OCI-LY3 (cell line): ENCODE measurements at regions not wholly inside any gene's neighbourhood (a gene's known extent, or its start where the extent isn't known, plus 50 kb on each side); places are given as distances from the start of the nearest gene placed in this dataset.

ENCODE experiments used
- H2AFZ ChIP-seq: fragments of 200-600, 300-600 bp; shearing (Covaris generic); 2 replicates; pipeline ENCODE4 v1.6.0; 2014; ENCODE audit warnings: antibody characterized with exemption, low read depth, low read length
- H3K27ac ChIP-seq: fragments of 200-600, 300-600 bp; sonication (generic); 2 replicates; pipeline ENCODE4 v1.5.1; 2014; ENCODE audit warnings: mild to moderate bottlenecking, low read length, moderate library complexity, mixed read lengths
- H3K27me3 ChIP-seq: fragments of 200-600, 300-600 bp; sonication (generic); 2 replicates; pipeline ENCODE4 v1.6.1; 2014; ENCODE audit warnings: low read depth, low read length, mixed read lengths
- H3K36me3 ChIP-seq: fragments of 200-600, 300-600 bp; sonication (generic); replicated peaks from 2 replicates; pipeline ENCODE3; 2014; ENCODE audit warnings: low read depth, low read length, mixed read lengths
- H3K4me1 ChIP-seq: fragments of 300-600, 200-600 bp; sonication (generic); 2 replicates; pipeline ENCODE4 v1.6.1; 2014; ENCODE audit warnings: low read length, mixed read lengths
- H3K4me2 ChIP-seq: fragments of 200-600, 300-600 bp; sonication (generic); 2 replicates; pipeline ENCODE4 v1.6.1; 2014; ENCODE audit warnings: low read length, mixed read lengths
- H3K4me3 ChIP-seq: fragments of 300-600, 200-600 bp; sonication (generic); 2 replicates; pipeline ENCODE4 v1.5.1; 2014; ENCODE audit warnings: antibody characterized with exemption, mild to moderate bottlenecking, low read length, moderate library complexity
- H3K79me2 ChIP-seq: fragments of 300-600, 200-600 bp; shearing (Covaris generic); 2 replicates; pipeline ENCODE4 v1.6.1; 2014; ENCODE audit warnings: mild to moderate bottlenecking, low read length, mixed read lengths
- H3K9ac ChIP-seq: fragments of 300-600, 200-600 bp; shearing (Covaris generic); 2 replicates; pipeline ENCODE4 v1.6.0; 2014; ENCODE audit warnings: mild to moderate bottlenecking, low read length, moderate library complexity
- H3K9me3 ChIP-seq: fragments of 200-600, 300-600 bp; shearing (Covaris generic); 2 replicates; pipeline ENCODE4 v1.6.1; 2014; ENCODE audit warnings: low read length, mixed read lengths; ENCODE audit not compliant: insufficient read depth
- H4K20me1 ChIP-seq: fragments of 200-600, 300-600 bp; sonication (generic); 2 replicates; pipeline ENCODE4 v1.6.1; 2016; ENCODE audit warnings: low read length, mixed read lengths; ENCODE audit not compliant: insufficient read depth
- EZH2phosphoT487 ChIP-seq: fragments of 200-600 bp; shearing (Covaris generic); IDR thresholded peaks from 2 replicates; pipeline ENCODE4 v1.6.1; 2018; ENCODE audit warnings: antibody characterized with exemption, mixed run types, low read depth
- TF ChIP-seq, protein P1 (sequence below): fragments of 200-600, 300-600 bp; sonication (generic); IDR thresholded peaks from 2 replicates; pipeline ENCODE4 v1.5.1; 2014; ENCODE audit warnings: antibody characterized with exemption, low read length, low read depth

DNA sequence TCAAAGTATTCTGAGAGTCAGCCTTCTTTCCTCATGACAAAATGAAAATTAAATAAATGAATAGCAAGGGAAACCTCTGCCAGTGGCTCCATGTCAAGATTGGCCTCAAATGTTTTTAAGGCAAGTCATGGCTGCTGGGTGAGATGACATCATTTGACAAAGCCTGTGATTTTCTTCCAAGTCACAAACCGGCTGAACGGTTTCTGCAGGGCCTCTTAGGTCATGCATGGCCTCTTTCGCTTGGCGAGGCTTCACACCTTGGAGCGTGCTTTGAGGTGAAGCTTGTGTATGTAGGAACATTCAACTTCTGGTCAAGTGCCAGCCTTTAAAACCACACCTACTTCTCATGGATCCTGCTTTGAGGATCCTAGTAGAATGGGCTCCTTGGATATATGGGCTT is 161.0 kb upstream of the ZNF618 start:
- Histone ChIP-seq H3K36me3 (no peaks in the 10 kb centered on the region), H3K4me1 (peaks cover 12% of the 10 kb centered on the region), H3K27ac (no peak overlapping the region), H3K9me3 (no peaks in the 10 kb centered on the region), H3K27me3 (peaks cover 34% of the 10 kb centered on the region; the same call in 1 of the 2 replicates), H3K9ac (no peak overlapping the region), H3K4me3 (no peak overlapping the region), H2AFZ (no peak overlapping the region), H3K4me2 (no peak overlapping the region), H3K79me2 (no peaks in the 10 kb centered on the region), H4K20me1 (no peaks in the 10 kb centered on the region)
- TF ChIP-seq, protein P1, sequence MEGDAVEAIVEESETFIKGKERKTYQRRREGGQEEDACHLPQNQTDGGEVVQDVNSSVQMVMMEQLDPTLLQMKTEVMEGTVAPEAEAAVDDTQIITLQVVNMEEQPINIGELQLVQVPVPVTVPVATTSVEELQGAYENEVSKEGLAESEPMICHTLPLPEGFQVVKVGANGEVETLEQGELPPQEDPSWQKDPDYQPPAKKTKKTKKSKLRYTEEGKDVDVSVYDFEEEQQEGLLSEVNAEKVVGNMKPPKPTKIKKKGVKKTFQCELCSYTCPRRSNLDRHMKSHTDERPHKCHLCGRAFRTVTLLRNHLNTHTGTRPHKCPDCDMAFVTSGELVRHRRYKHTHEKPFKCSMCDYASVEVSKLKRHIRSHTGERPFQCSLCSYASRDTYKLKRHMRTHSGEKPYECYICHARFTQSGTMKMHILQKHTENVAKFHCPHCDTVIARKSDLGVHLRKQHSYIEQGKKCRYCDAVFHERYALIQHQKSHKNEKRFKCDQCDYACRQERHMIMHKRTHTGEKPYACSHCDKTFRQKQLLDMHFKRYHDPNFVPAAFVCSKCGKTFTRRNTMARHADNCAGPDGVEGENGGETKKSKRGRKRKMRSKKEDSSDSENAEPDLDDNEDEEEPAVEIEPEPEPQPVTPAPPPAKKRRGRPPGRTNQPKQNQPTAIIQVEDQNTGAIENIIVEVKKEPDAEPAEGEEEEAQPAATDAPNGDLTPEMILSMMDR = no peak
- no peak for TF ChIP-seq EZH2phosphoT487

DNA sequence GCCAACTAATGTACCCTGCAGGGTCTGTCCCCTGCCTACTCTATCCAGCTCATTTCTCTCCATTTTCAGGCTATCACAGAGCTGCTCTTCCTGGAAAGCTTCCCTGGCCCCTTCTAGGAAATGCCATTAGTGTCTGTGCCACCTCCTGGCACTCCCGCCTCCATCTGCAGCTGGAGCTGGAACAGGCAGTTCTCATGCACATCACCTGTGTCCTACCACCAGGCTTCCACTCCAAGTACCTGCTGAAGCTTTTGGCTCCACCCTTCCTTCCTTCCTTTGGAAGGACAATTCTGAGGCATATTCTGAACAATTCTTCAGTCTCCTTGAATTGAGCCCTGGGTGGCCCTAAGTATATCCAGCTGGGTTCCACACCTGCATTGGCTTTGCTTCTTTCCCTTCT is 156.2 kb upstream of the ZNF618 start:
- no peak overlapping the region for H2AFZ ChIP-seq
- H3K4me1 ChIP-seq = no peaks in the 10 kb centered on the region
- no peaks in the 10 kb centered on the region for H4K20me1 ChIP-seq
- no peak overlapping the region for H3K4me2 ChIP-seq
- H3K27me3 ChIP-seq = peaks cover 18% of the 10 kb centered on the region
- H3K79me2 ChIP-seq = no peaks in the 10 kb centered on the region
- no peak overlapping the region for H3K9ac ChIP-seq
- TF ChIP-seq, protein P1 = no peak
- no peak for TF ChIP-seq EZH2phosphoT487
- H3K27ac ChIP-seq = no peak overlapping the region
- H3K36me3 ChIP-seq = no peaks in the 10 kb centered on the region
- no peaks in the 10 kb centered on the region for H3K9me3 ChIP-seq
- H3K4me3 ChIP-seq = no peak overlapping the region

DNA sequence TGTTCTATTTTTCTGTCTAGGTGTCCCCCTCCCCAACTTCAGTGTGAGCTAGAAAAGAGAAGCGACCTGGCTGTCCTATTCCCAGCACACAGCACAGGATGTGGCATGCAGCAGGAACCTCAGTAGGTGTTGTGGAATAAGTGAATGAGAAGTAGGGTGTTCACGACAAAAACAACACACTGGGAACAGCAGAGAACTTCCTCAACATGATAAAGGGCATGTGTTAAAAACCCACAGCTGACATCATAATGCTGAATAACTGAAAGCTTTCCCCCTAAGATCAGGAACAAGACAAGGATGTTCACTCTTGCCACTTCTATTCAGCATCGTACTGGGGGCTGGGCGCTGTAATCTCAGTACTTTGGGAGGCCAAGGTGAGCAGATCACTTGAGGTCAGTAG is 155.6 kb upstream of the ZNF618 start:
- Histone ChIP-seq H3K9ac (no peak overlapping the region), H3K9me3 (no peaks in the 10 kb centered on the region), H2AFZ (no peak overlapping the region), H3K4me2 (no peak overlapping the region), H3K4me3 (no peak overlapping the region), H4K20me1 (no peaks in the 10 kb centered on the region), H3K4me1 (no peaks in the 10 kb centered on the region), H3K27ac (no peak overlapping the region), H3K79me2 (no peaks in the 10 kb centered on the region), H3K36me3 (no peaks in the 10 kb centered on the region), H3K27me3 (peaks cover 18% of the 10 kb centered on the region)
- TF ChIP-seq EZH2phosphoT487 = no peak
- TF ChIP-seq, protein P1 = no peak

DNA sequence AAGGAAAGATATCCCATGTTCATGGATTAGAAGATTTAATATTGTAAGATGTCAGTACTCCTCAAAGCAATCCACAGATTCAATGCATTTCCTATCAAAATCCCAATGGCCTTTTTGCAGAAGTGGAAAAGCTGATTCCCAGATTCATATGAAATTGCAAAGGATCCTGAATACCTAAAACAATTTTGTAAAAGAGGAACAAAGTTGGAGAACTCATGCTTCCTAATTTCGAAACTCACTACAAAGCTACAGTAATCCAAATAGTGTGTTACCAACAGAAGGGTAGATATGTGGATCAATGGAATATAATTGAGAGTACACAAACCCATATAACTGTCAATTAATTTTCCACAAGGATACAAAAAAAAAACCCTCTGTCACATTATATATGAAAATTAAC is 154.3 kb upstream of the ZNF618 start:
- Histone ChIP-seq H3K4me1 (no peaks in the 10 kb centered on the region), H2AFZ (no peak overlapping the region), H3K9me3 (no peaks in the 10 kb centered on the region), H3K4me3 (no peak overlapping the region), H3K4me2 (no peak overlapping the region), H3K27me3 (peaks cover 16% of the 10 kb centered on the region), H4K20me1 (no peaks in the 10 kb centered on the region), H3K9ac (no peak overlapping the region), H3K36me3 (no peaks in the 10 kb centered on the region), H3K27ac (no peak overlapping the region), H3K79me2 (no peaks in the 10 kb centered on the region)
- no peak for TF ChIP-seq EZH2phosphoT487

DNA sequence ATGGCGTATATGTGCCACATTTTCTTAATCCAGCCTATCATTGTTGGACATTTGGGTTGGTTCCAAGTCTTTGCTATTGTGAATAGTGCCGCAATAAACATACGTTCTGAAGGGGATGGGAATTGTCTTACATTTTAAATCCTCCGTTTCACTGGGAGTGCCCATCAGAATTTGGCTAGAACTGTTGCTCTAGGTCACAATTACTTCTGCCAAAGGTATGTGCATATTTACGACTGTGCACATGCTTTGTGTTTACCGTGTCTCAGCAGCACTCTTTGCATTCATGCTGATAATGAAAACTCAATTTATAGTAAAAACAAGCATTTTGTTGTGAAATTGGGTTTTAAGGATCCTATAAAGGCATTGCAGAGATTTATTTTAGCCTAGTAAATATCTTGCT is 151.9 kb upstream of the ZNF618 start:
- TF ChIP-seq, protein P1 = no peak
- TF ChIP-seq EZH2phosphoT487 = no peak
- Histone ChIP-seq H4K20me1 (no peaks in the 10 kb centered on the region), H3K79me2 (no peaks in the 10 kb centered on the region), H3K36me3 (no peaks in the 10 kb centered on the region), H3K27me3 (peaks cover 13% of the 10 kb centered on the region), H3K4me3 (no peak overlapping the region), H3K27ac (no peak overlapping the region), H3K9ac (no peak overlapping the region), H3K9me3 (no peaks in the 10 kb centered on the region), H2AFZ (no peak overlapping the region), H3K4me1 (no peaks in the 10 kb centered on the region), H3K4me2 (no peak overlapping the region)
